ENCODE measurements at regions not wholly inside any gene's neighbourhood (a gene's known extent, or its start where the extent isn't known, plus 50 kb on each side); places are given as distances from the start of the nearest gene placed in this dataset.

GRCh38 chr10:43971306-43971705, 322.6 kb upstream of the ZNF32 start:
- TF ChIP-seq CTCF (IDR thresholded peaks at IDR 0.05; ENCODE audit: low read depth, low read length, missing control alignments), result no peak
- no peak overlapping the region for H3K4me3 ChIP-seq (ENCODE audit: low read depth, low read length)
- DNase-seq (ENCODE audit: low read depth), result no peak

GRCh38 chr10:43970717-43971116, 322.0 kb upstream of the ZNF32 start:
- TF ChIP-seq CTCF (IDR thresholded peaks at IDR 0.05; ENCODE audit: low read depth, low read length, missing control alignments), result no peak
- no peak overlapping the region for H3K4me3 ChIP-seq (ENCODE audit: low read depth, low read length)
- no peak for DNase-seq (ENCODE audit: low read depth)

GRCh38 chr10:43970018-43970698, 321.5 kb upstream of the ZNF32 start:
- DNase-seq (ENCODE audit: low read depth), result no peak
- TF ChIP-seq CTCF (IDR thresholded peaks at IDR 0.05; ENCODE audit: low read depth, low read length, missing control alignments), result no peak
- no peak overlapping the region for H3K4me3 ChIP-seq (ENCODE audit: low read depth, low read length)

- no peak overlapping the region for H3K4me3 ChIP-seq (ENCODE audit: low read depth, low read length)
- no peak for DNase-seq (ENCODE audit: low read depth)
- no peak for TF ChIP-seq CTCF (IDR thresholded peaks at IDR 0.05; ENCODE audit: low read depth, low read length, missing control alignments)
Measured at GRCh38 chr10:43969506-43969905, 320.8 kb upstream of the ZNF32 start.

- no peak for TF ChIP-seq CTCF (IDR thresholded peaks at IDR 0.05; ENCODE audit: low read depth, low read length, missing control alignments)
- H3K4me3 ChIP-seq (ENCODE audit: low read depth, low read length), result no peak overlapping the region
- no peak for DNase-seq (ENCODE audit: low read depth)
Measured at GRCh38 chr10:43968961-43969360, 320.3 kb upstream of the ZNF32 start.

- no peak for TF ChIP-seq CTCF (IDR thresholded peaks at IDR 0.05; ENCODE audit: low read depth, low read length, missing control alignments)
- no peak for DNase-seq (ENCODE audit: low read depth)
- H3K4me3 ChIP-seq (ENCODE audit: low read depth, low read length), result no peak overlapping the region
Measured at GRCh38 chr10:43968076-43968475, 319.4 kb upstream of the ZNF32 start.

- TF ChIP-seq CTCF (IDR thresholded peaks at IDR 0.05; ENCODE audit: low read depth, low read length, missing control alignments), result no peak
- no peak for DNase-seq (ENCODE audit: low read depth)
- H3K4me3 ChIP-seq (ENCODE audit: low read depth, low read length), result no peak overlapping the region
Measured at GRCh38 chr10:43966571-43966965, 317.9 kb upstream of the ZNF32 start.

Data from GM12864 (cell line).